Karpas-422 (cell line): ENCODE measurements at regions not wholly inside any gene's neighbourhood (a gene's known extent, or its start where the extent isn't known, plus 50 kb on each side); places are given as distances from the start of the nearest gene placed in this dataset.

Source experiments
- DNase-seq: peaks from one replicate; pipeline ENCODE4 v3.0.0-alpha.2; 2015
- H2AFZ ChIP-seq: fragments of 200-600 bp; sonication (generic); 2 replicates; pipeline ENCODE4 v1.6.1; 2014; ENCODE audit warnings: antibody characterized with exemption, low read length, mixed read lengths
- H3K27ac ChIP-seq: fragments of 200-600 bp; sonication (generic); 2 replicates; pipeline ENCODE4 v1.5.1; 2014; ENCODE audit warnings: mild to moderate bottlenecking, low read length, moderate library complexity
- H3K27me3 ChIP-seq: fragments of 200-600 bp; sonication (generic); 2 replicates; pipeline ENCODE4 v1.6.1; 2014; ENCODE audit warnings: low read length, mixed read lengths
- H3K36me3 ChIP-seq: fragments of 200-600 bp; sonication (generic); 2 replicates; pipeline ENCODE4 v1.6.1; 2014; ENCODE audit warnings: low read length, mixed read lengths; ENCODE audit not compliant: insufficient read depth
- H3K4me1 ChIP-seq: fragments of 200-600 bp; sonication (generic); 2 replicates; pipeline ENCODE4 v1.6.1; 2014; ENCODE audit warnings: mild to moderate bottlenecking, low read length, mixed read lengths
- H3K4me2 ChIP-seq: fragments of 200-600 bp; sonication (generic); 2 replicates; pipeline ENCODE4 v1.6.1; 2014; ENCODE audit warnings: low read length, low read depth, mild to moderate bottlenecking; ENCODE audit not compliant: poor library complexity, severe bottlenecking
- H3K4me3 ChIP-seq: fragments of 200-600 bp; sonication (generic); 2 replicates; pipeline ENCODE4 v1.5.1; 2014; ENCODE audit warnings: mild to moderate bottlenecking, antibody characterized with exemption, low read length, mixed read lengths
- H3K79me2 ChIP-seq: fragments of 200-600 bp; sonication (generic); 2 replicates; pipeline ENCODE4 v1.6.1; 2014; ENCODE audit warnings: mild to moderate bottlenecking, low read length, mixed read lengths
- H3K9ac ChIP-seq: fragments of 200-600 bp; sonication (generic); 2 replicates; pipeline ENCODE4 v1.6.0; 2014; ENCODE audit warnings: low read length
- H3K9me2 ChIP-seq: fragments of 200-600 bp; sonication (generic), shearing (Covaris generic); replicated peaks from 2 replicates; pipeline ENCODE4 v1.6.0; 2014; ENCODE audit warnings: mild to moderate bottlenecking, low read length, moderate library complexity; ENCODE audit not compliant: insufficient read depth
- H3K9me3 ChIP-seq: fragments of 300-700, 200-600 bp; sonication (generic); 2 replicates; pipeline ENCODE4 v1.6.1; 2014; ENCODE audit warnings: low read length, mixed read lengths
- H4K20me1 ChIP-seq: fragments of 200-600 bp; sonication (generic); 2 replicates; pipeline ENCODE4 v1.6.1; 2014; ENCODE audit warnings: mild to moderate bottlenecking, antibody characterized with exemption, low read length, low read depth; ENCODE audit not compliant: insufficient read depth

DNA sequence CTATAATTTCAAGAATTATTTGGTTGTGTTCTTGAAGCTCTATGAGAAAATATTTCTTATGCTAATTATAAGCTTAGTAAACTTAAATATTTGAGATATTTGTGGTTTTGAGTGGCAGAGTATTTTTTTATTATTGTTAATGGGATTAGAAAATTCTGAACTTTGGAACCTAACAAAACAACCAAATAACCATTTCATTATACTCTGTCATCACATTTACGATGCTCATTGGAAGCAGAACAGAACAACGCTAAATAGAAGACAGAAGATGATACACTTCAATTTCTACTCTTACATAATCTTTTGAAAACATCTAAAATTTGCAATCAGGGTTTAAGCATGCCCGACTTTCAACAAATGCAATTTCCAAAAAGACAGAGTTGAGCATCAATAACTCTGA lies 270.2 kb downstream of the PTPRC start:
- H3K9me2 ChIP-seq: no peaks in the 10 kb centered on the region
- no peak overlapping the region for H3K4me3 ChIP-seq
- peaks cover 18% of the 10 kb centered on the region for H3K4me1 ChIP-seq
- no peak overlapping the region for H3K27ac ChIP-seq
- no peaks in the 10 kb centered on the region for H4K20me1 ChIP-seq
- no peak overlapping the region for H3K4me2 ChIP-seq
- DNase-seq: no peak
- H3K27me3 ChIP-seq: no peaks in the 10 kb centered on the region
- H3K79me2 ChIP-seq: peaks cover 94% of the 10 kb centered on the region
- no peaks in the 10 kb centered on the region for H3K36me3 ChIP-seq
- no peaks in the 10 kb centered on the region for H3K9me3 ChIP-seq
- H2AFZ ChIP-seq: no peak overlapping the region
- H3K9ac ChIP-seq: no peak overlapping the region

DNA sequence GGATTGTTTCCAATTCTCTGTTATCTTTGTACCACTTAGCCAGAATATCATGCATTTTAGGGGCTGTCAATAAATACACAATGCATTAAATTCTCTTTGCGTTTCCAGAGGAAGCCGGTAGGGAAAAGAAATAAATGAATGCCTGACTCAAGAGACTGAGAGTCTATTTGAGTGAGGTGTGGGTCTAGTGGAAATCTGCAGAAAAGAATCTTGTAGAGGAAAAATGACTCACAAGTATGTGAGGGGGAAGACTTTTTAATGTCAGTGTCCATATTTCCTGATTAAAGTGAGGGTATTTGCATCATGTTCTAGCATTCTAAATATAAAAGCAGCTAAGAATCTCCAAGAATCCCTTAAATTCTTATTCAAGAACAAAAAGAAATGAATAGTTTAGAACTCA lies 271.1 kb downstream of the PTPRC start:
- no peak overlapping the region for H3K4me3 ChIP-seq
- no peak overlapping the region for H3K27ac ChIP-seq
- no peak overlapping the region for H2AFZ ChIP-seq
- no peaks in the 10 kb centered on the region for H3K36me3 ChIP-seq
- no peaks in the 10 kb centered on the region for H3K9me3 ChIP-seq
- H3K4me2 ChIP-seq: no peak overlapping the region
- H3K9ac ChIP-seq: no peak overlapping the region
- no peaks in the 10 kb centered on the region for H3K27me3 ChIP-seq
- no peaks in the 10 kb centered on the region for H3K9me2 ChIP-seq
- DNase-seq: no peak
- peaks cover 94% of the 10 kb centered on the region for H3K79me2 ChIP-seq
- H3K4me1 ChIP-seq: peaks cover 9% of the 10 kb centered on the region; the same call in 1 of the 2 replicates
- no peaks in the 10 kb centered on the region for H4K20me1 ChIP-seq

DNA sequence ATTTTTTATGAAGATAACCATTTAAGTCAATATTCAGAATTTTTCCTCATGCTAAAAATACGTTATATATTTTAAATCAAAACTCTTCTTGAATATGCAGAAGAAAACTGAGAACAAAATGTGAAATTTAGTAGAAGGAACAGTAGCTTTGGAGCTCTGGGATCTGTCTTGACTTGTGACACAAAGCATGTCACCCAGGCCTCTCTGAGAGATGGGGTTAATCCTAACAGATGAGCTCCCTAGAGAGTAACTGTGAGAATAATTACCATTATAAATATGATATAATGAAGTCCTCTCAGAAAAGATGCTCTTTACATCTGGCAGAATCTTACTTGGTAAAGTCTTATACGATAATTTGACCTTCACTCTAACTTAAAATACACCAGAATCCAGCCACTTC lies 272.0 kb downstream of the PTPRC start:
- H3K9me3 ChIP-seq: no peaks in the 10 kb centered on the region
- H3K4me3 ChIP-seq: no peak overlapping the region
- DNase-seq: no peak
- no peaks in the 10 kb centered on the region for H4K20me1 ChIP-seq
- no peak overlapping the region for H2AFZ ChIP-seq
- H3K79me2 ChIP-seq: peaks cover 95% of the 10 kb centered on the region
- no peak overlapping the region for H3K4me2 ChIP-seq
- H3K9ac ChIP-seq: no peak overlapping the region
- H3K27me3 ChIP-seq: no peaks in the 10 kb centered on the region
- no peaks in the 10 kb centered on the region for H3K9me2 ChIP-seq
- no peak overlapping the region for H3K27ac ChIP-seq
- peaks cover 2% of the 10 kb centered on the region; the same call in 1 of the 2 replicates for H3K36me3 ChIP-seq
- peaks cover 8% of the 10 kb centered on the region; the same call in 1 of the 2 replicates for H3K4me1 ChIP-seq

DNA sequence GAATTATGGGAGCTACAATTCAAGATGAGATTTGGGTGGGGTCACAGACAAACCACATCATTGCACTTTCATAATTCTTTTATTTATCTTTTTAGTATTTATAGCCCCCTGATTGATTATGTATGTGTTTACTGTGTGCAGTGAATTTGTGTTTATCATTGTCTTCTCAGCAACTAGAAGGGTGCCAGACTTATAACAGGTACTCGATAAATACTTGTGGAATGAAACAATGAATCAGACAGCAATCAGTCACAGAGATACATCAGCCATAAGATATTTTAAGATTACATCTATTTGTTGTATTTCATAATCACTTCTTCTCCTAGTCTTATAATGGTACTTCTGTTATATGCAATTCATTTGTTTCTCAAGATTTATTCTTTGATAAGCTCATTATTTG lies 273.2 kb downstream of the PTPRC start:
- Histone ChIP-seq H3K9me2 (no peaks in the 10 kb centered on the region), H3K36me3 (peaks cover 2% of the 10 kb centered on the region; the same call in 1 of the 2 replicates), H4K20me1 (no peaks in the 10 kb centered on the region), H3K27me3 (no peaks in the 10 kb centered on the region), H3K4me2 (no peak overlapping the region), H3K27ac (no peak overlapping the region), H3K4me3 (no peak overlapping the region), H3K9ac (no peak overlapping the region), H3K9me3 (no peaks in the 10 kb centered on the region), H3K79me2 (peaks cover 96% of the 10 kb centered on the region), H2AFZ (no peak overlapping the region), H3K4me1 (peaks cover 8% of the 10 kb centered on the region; the same call in 1 of the 2 replicates)
- no peak for DNase-seq

DNA sequence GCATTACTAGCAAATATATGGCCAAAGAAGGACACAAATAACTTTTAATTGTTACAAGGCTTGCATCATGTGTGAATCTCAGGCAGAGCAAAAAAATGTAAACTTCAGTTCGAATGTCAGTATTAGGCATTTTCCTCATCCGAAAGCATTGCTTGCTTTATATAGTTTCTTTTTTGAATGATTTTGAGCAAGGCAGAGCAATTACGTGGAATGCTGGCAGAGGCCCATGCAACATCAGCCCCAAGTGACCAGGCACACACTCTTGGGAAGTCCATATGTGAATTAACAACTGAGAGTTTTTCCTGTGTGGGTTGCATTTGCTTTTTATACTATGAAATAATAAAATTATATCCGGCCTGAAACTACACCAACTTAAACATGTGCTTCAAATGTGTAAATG lies 274.8 kb downstream of the PTPRC start:
- H3K4me1 ChIP-seq: peaks cover 20% of the 10 kb centered on the region; the same call in 1 of the 2 replicates
- H3K79me2 ChIP-seq: peaks cover 97% of the 10 kb centered on the region
- no peaks in the 10 kb centered on the region for H3K9me2 ChIP-seq
- H3K9ac ChIP-seq: no peak overlapping the region
- no peak for DNase-seq
- H3K27ac ChIP-seq: no peak overlapping the region
- no peak overlapping the region for H2AFZ ChIP-seq
- no peaks in the 10 kb centered on the region for H3K27me3 ChIP-seq
- H3K36me3 ChIP-seq: peaks cover 2% of the 10 kb centered on the region; the same call in 1 of the 2 replicates
- no peak overlapping the region for H3K4me3 ChIP-seq
- H3K9me3 ChIP-seq: no peaks in the 10 kb centered on the region
- no peak overlapping the region for H3K4me2 ChIP-seq
- H4K20me1 ChIP-seq: no peaks in the 10 kb centered on the region

DNA sequence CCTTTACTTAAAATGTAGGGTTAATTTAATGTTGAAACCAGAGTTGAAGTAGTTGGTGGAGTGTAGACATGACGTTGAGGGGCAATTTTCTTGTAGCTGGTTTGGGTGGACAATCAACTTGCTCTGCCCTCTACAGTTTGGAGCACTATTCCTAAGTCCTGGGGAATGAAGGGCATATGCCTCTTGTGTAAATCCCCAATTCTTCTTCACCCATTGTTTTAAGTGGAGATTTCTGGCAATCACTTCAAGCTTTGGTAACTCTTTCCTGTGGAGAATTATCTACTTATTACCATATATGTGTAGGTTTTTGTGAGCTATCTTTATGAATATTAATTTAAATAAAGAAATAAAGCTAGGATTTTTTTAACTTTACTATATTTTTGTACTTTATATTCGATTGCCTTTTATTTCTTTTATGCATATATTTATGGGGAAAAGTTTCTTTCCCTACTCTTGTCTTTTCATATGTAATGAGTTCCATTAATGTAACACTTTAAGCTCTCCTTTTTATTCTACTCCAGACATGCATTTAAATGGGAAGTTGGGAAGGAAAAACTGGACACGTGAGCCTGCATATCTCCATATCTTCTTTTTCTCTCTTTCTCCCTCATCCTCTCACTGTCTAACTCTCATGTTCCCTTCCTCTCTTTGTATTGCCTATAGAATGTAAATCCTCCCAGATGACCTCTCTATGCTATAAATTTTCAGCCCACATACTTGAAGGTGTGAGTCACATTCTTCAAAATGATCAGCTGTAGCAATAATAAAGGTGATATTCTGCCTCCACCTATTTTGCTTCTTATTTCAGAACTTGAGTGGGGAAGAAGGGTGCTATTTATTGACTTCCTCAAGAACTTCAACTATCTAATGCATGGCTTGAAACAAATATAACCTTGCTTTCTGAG lies 276.7 kb downstream of the PTPRC start:
- H3K36me3 ChIP-seq: peaks cover 9% of the 10 kb centered on the region; the same call in 1 of the 2 replicates
- H3K4me2 ChIP-seq: no peak overlapping the region
- H3K27ac ChIP-seq: no peak overlapping the region
- no peaks in the 10 kb centered on the region for H3K9me3 ChIP-seq
- peaks cover 33% of the 10 kb centered on the region for H3K4me1 ChIP-seq
- no peak for DNase-seq
- no peak overlapping the region for H3K9ac ChIP-seq
- peaks cover 99% of the 10 kb centered on the region for H3K79me2 ChIP-seq
- H2AFZ ChIP-seq: no peak overlapping the region
- no peak overlapping the region for H3K4me3 ChIP-seq
- H3K9me2 ChIP-seq: no peaks in the 10 kb centered on the region
- H4K20me1 ChIP-seq: no peaks in the 10 kb centered on the region
- no peaks in the 10 kb centered on the region for H3K27me3 ChIP-seq

DNA sequence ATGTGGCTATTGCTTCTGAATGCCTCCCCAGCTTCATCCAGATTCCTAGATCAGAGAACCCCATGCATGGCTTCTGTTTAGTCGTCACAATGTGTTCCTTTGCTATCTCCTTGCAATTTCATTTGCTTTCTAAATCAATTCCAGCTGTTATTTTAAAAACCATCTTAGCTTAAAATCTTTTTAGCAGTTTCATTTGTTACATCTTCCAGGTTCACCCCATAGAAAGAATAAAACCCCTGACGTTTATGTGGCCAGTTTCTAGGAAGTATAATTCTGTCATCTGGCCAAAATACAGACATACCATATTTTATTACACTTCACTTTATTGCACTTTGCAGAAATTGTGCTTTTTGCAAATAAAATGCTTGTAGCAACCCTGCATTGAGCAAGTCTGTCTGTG lies 278.4 kb downstream of the PTPRC start:
- DNase-seq: no peak
- Histone ChIP-seq H3K27ac (no peak overlapping the region), H3K36me3 (peaks cover 9% of the 10 kb centered on the region; the same call in 1 of the 2 replicates), H3K4me3 (no peak overlapping the region), H3K9me2 (no peaks in the 10 kb centered on the region), H2AFZ (no peak overlapping the region), H3K4me1 (peaks cover 34% of the 10 kb centered on the region), H3K9ac (no peak overlapping the region), H3K79me2 (peaks cover 97% of the 10 kb centered on the region), H3K4me2 (no peak overlapping the region), H3K9me3 (no peaks in the 10 kb centered on the region), H3K27me3 (no peaks in the 10 kb centered on the region), H4K20me1 (no peaks in the 10 kb centered on the region)

DNA sequence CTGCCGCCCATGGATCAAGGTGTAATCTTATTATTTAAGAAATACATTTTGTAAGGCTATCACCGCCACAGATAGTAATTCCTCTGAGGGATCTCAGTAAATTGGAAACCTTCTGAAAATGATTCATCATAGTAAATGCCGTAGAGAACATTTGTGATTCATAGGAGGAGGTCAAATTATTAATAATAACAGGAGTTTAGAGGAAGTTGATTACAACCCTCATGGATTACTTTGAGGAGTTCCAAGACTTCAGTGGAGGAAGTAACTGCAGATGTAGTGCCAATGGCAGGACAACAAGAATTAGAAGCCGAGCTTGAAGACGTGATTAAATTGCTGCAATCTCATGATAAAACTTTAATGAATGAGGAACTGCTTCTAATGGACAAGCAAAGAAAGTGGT lies 280.1 kb downstream of the PTPRC start:
- Histone ChIP-seq H3K79me2 (peaks cover 94% of the 10 kb centered on the region), H3K4me3 (no peak overlapping the region), H3K9me3 (no peaks in the 10 kb centered on the region), H3K4me1 (peaks cover 42% of the 10 kb centered on the region), H3K4me2 (no peak overlapping the region), H2AFZ (no peak overlapping the region), H3K36me3 (peaks cover 9% of the 10 kb centered on the region; the same call in 1 of the 2 replicates), H4K20me1 (no peaks in the 10 kb centered on the region), H3K27ac (no peak overlapping the region), H3K9me2 (no peaks in the 10 kb centered on the region), H3K27me3 (no peaks in the 10 kb centered on the region), H3K9ac (no peak overlapping the region)
- no peak for DNase-seq
